ENCODE measurements at regions not wholly inside any gene's neighbourhood (a gene's known extent, or its start where the extent isn't known, plus 50 kb on each side); places are given as distances from the start of the nearest gene placed in this dataset.

GRCh38 chr15:46131876-46132275 is 497.0 kb downstream of the SQOR start:
- TF ChIP-seq POLR2A (IDR thresholded peaks at IDR 0.05), result no peak
- TF ChIP-seq, protein P1, sequence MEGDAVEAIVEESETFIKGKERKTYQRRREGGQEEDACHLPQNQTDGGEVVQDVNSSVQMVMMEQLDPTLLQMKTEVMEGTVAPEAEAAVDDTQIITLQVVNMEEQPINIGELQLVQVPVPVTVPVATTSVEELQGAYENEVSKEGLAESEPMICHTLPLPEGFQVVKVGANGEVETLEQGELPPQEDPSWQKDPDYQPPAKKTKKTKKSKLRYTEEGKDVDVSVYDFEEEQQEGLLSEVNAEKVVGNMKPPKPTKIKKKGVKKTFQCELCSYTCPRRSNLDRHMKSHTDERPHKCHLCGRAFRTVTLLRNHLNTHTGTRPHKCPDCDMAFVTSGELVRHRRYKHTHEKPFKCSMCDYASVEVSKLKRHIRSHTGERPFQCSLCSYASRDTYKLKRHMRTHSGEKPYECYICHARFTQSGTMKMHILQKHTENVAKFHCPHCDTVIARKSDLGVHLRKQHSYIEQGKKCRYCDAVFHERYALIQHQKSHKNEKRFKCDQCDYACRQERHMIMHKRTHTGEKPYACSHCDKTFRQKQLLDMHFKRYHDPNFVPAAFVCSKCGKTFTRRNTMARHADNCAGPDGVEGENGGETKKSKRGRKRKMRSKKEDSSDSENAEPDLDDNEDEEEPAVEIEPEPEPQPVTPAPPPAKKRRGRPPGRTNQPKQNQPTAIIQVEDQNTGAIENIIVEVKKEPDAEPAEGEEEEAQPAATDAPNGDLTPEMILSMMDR (IDR thresholded peaks at IDR 0.05), result no peak
- Histone ChIP-seq H3K36me3 (replicated peaks in 1 of 2) (no peaks in the 10 kb centered on the region), H3K27ac (no peak overlapping the region), H3K4me3 (no peak overlapping the region), H3K27me3 (no peaks in the 10 kb centered on the region), H3K9me3 (replicated peaks in 1 of 3) (peaks cover 0 to 5% (median 0%) of the 10 kb centered on the region in 3 donors), H3K4me1 (replicated peaks in 1 of 2) (no peaks in the 10 kb centered on the region)
- no peak for DNase-seq
- intact Hi-C loops (cut with DNase I), result no loop called here
- WGBS, 4 donors, result 87 to 97% (median 92%) methylated on average over 6 of the region's 6 CpGs

DNA sequence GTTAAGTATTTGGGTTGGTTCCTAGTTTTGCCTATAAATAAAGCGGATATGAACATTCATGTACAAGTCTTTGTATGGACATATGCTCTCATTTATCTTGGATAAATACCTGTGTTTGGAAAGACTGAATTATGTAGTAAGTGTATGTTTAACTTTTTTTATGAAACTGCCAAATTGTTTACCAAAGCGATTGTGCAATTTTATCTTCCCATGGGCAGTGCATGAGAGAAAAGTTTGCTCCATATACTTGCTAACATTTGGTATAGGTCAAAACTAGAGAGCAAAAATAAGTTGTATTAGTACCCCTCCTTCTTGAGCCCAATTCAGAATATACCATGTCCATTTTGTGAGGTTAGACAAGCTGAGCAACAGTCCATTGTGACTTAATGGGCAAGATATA is 502.6 kb downstream of the SQOR start:
- DNase-seq, result no peak
- intact Hi-C loops (cut with DNase I), result no loop called here

GRCh38 chr15:46146002-46146401 is 511.2 kb downstream of the SQOR start:
- 81 to 100% (median 87%) methylated on average over 1 to 3 of the region's 3 CpGs for WGBS, 4 donors
- Histone ChIP-seq H3K9me3 (replicated peaks in 1 of 3) (no peaks in the 10 kb centered on the region), H3K27me3 (no peaks in the 10 kb centered on the region), H3K36me3 (replicated peaks in 1 of 2) (no peaks in the 10 kb centered on the region), H3K4me1 (replicated peaks in 1 of 2) (no peaks in the 10 kb centered on the region), H3K27ac (no peak overlapping the region), H3K4me3 (no peak overlapping the region)
- TF ChIP-seq, protein P1 (IDR thresholded peaks at IDR 0.05), result no peak
- TF ChIP-seq POLR2A (IDR thresholded peaks at IDR 0.05), result no peak
- DNase-seq, result no peak
- intact Hi-C loops (cut with DNase I), result no loop called here

More for the DNA sequence above, 502.6 kb downstream of the SQOR start:
- peaks cover 0 to 5% (median 0%) of the 10 kb centered on the region in 3 donors for H3K9me3 ChIP-seq (replicated peaks in 1 of 3)
- no peak overlapping the region for H3K4me3 ChIP-seq
- H3K36me3 ChIP-seq (replicated peaks in 1 of 2), result no peaks in the 10 kb centered on the region
- no peak for TF ChIP-seq POLR2A (IDR thresholded peaks at IDR 0.05)
- TF ChIP-seq, protein P1 (IDR thresholded peaks at IDR 0.05), result no peak
- H3K4me1 ChIP-seq (replicated peaks in 1 of 2), result no peaks in the 10 kb centered on the region
- H3K27me3 ChIP-seq, result no peaks in the 10 kb centered on the region
- H3K27ac ChIP-seq, result no peak overlapping the region
- 93 to 96% (median 95%) methylated on average over 2 of the region's 2 CpGs for WGBS, 4 donors

GRCh38 chr15:46146915-46147314 is 512.1 kb downstream of the SQOR start:
- DNase-seq, result no peak
- H3K4me3 ChIP-seq, result no peak overlapping the region
- TF ChIP-seq, protein P1 (IDR thresholded peaks at IDR 0.05), result no peak
- no peak for TF ChIP-seq POLR2A (IDR thresholded peaks at IDR 0.05)
- H3K27ac ChIP-seq, result no peak overlapping the region
- no peaks in the 10 kb centered on the region for H3K36me3 ChIP-seq (replicated peaks in 1 of 2)
- H3K9me3 ChIP-seq (replicated peaks in 1 of 3), result no peaks in the 10 kb centered on the region
- H3K4me1 ChIP-seq (replicated peaks in 1 of 2), result no peaks in the 10 kb centered on the region
- 60 to 100% (median 87%) methylated on average over 1 to 2 of the region's 2 CpGs for WGBS, 4 donors
- intact Hi-C loops (cut with DNase I), result no loop called here
- H3K27me3 ChIP-seq, result no peaks in the 10 kb centered on the region

Data from adrenal gland (tissue), 9 donors.